AG10803 (cell line): ENCODE measurements at regions not wholly inside any gene's neighbourhood (a gene's known extent, or its start where the extent isn't known, plus 50 kb on each side); places are given as distances from the start of the nearest gene placed in this dataset.

Source experiments
- DNase-seq: peaks from one replicate; pipeline ENCODE4 v3.0.0; 2010; ENCODE audit warnings: low read depth
- H3K4me3 ChIP-seq: 2 replicates; pipeline ENCODE4 v1.5.1; 2011; ENCODE audit warnings: mild to moderate bottlenecking, low read length, control low read depth
- CTCF ChIP-seq: conservative IDR thresholded peaks from 2 replicates; pipeline ENCODE4 v1.5.1; 2011; ENCODE audit warnings: mild to moderate bottlenecking, low read length, control low read depth, inconsistent platforms

- H3K4me3 ChIP-seq: no peak overlapping the region
- no peak for DNase-seq
- no peak for TF ChIP-seq CTCF
These were observed 188.9 kb downstream of the NSG2 start for GRCh38 chr5:174234388-174234787.

GRCh38 chr5:174235221-174236011 lies 189.9 kb downstream of the NSG2 start:
- no peak overlapping the region for H3K4me3 ChIP-seq
- DNase-seq: peak; percentile 23
- TF ChIP-seq CTCF: no peak

GRCh38 chr5:174236070-174236469 lies 190.6 kb downstream of the NSG2 start:
- no peak for TF ChIP-seq CTCF
- DNase-seq: peak; percentile 4
- no peak overlapping the region for H3K4me3 ChIP-seq

GRCh38 chr5:174239718-174240117 lies 194.2 kb downstream of the NSG2 start:
- TF ChIP-seq CTCF: no peak
- no peak for DNase-seq
- no peak overlapping the region for H3K4me3 ChIP-seq

- TF ChIP-seq CTCF: no peak
- no peak for DNase-seq
- H3K4me3 ChIP-seq: no peak overlapping the region
These were observed 197.1 kb downstream of the NSG2 start for GRCh38 chr5:174242573-174242972.

GRCh38 chr5:174243904-174244303 lies 198.4 kb downstream of the NSG2 start:
- no peak for TF ChIP-seq CTCF
- no peak for DNase-seq
- H3K4me3 ChIP-seq: no peak overlapping the region

- DNase-seq: peak; percentile 20
- H3K4me3 ChIP-seq: no peak overlapping the region
- no peak for TF ChIP-seq CTCF
These were observed 200.1 kb downstream of the NSG2 start for GRCh38 chr5:174245516-174246075.
